ENCODE measurements at regions not wholly inside any gene's neighbourhood (a gene's known extent, or its start where the extent isn't known, plus 50 kb on each side); places are given as distances from the start of the nearest gene placed in this dataset.

GRCh38 chr5:97489010-97489840, 306.2 kb upstream of the RIOK2 start:
- POLR2A ChIA-PET, result no interaction called here

GRCh38 chr5:97494465-97494864, 311.4 kb upstream of the RIOK2 start:
- intact Hi-C loops (cut with micrococcal nuclease), result no loop called here
- TF ChIP-seq CTCF (IDR thresholded peaks at IDR 0.05; ENCODE audit: unreplicated experiment), result no peak
- H3K4me1 Mint-ChIP-seq (ENCODE audit: insufficient read depth, unreplicated experiment), result peaks cover 7% of the 10 kb centered on the region
- DNase-seq (ENCODE audit: unreplicated experiment), result no peak
- ChIA-PET CTCF (no interaction called here), POLR2A (no interaction called here)
- no TSS peak for BruUV-seq (replicated peaks)
- no peaks in the 10 kb centered on the region for H3K9me3 Mint-ChIP-seq (ENCODE audit: unreplicated experiment)
- H3K27ac Mint-ChIP-seq (ENCODE audit: low read depth, unreplicated experiment), result no peak overlapping the region
- no peaks in the 10 kb centered on the region for H3K27me3 Mint-ChIP-seq (ENCODE audit: insufficient read depth, unreplicated experiment)
- H3K36me3 Mint-ChIP-seq (ENCODE audit: insufficient read depth, unreplicated experiment), result no peaks in the 10 kb centered on the region
- H3K4me3 Mint-ChIP-seq (ENCODE audit: unreplicated experiment), result no peak overlapping the region

More at GRCh38 chr5:97489010-97489840, 306.2 kb upstream of the RIOK2 start:
- Mint-ChIP-seq H3K4me1 (ENCODE audit: insufficient read depth, unreplicated experiment) (no peaks in the 10 kb centered on the region), H3K9me3 (ENCODE audit: unreplicated experiment) (no peaks in the 10 kb centered on the region), H3K27ac (ENCODE audit: low read depth, unreplicated experiment) (no peak overlapping the region), H3K4me3 (ENCODE audit: unreplicated experiment) (no peak overlapping the region), H3K36me3 (ENCODE audit: insufficient read depth, unreplicated experiment) (no peaks in the 10 kb centered on the region), H3K27me3 (ENCODE audit: insufficient read depth, unreplicated experiment) (no peaks in the 10 kb centered on the region)
- no peak for DNase-seq (ENCODE audit: unreplicated experiment)
- CTCF ChIA-PET, result no interaction called here
- BruUV-seq (replicated peaks), result no TSS peak
- intact Hi-C loops (cut with micrococcal nuclease), result no loop called here
- no peak for TF ChIP-seq CTCF (IDR thresholded peaks at IDR 0.05; ENCODE audit: unreplicated experiment)

DNA sequence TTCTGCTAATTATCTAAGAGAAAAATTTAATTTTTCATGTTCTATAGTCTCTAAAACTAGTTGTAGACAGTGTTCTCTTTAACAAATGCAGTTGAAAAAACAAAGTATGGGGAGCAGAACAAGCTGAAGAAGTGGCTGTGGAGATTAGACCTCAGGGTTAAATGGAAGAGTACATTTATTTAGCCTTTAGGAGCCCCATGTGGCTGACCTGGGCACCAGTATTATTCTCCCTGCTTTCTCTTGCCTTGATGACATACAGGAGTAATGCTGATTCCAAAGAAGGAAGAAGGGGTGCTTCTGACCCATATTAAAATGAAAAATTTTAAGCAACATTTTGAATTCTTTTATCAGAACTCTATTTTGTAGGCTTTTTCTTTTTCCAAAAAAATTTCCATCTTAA, 312.3 kb upstream of the RIOK2 start:
- no peak for TF ChIP-seq CTCF (IDR thresholded peaks at IDR 0.05; ENCODE audit: unreplicated experiment)
- Mint-ChIP-seq H3K36me3 (ENCODE audit: insufficient read depth, unreplicated experiment) (no peaks in the 10 kb centered on the region), H3K27ac (ENCODE audit: low read depth, unreplicated experiment) (no peak overlapping the region), H3K4me1 (ENCODE audit: insufficient read depth, unreplicated experiment) (peaks cover 11% of the 10 kb centered on the region), H3K4me3 (ENCODE audit: unreplicated experiment) (no peak overlapping the region), H3K9me3 (ENCODE audit: unreplicated experiment) (no peaks in the 10 kb centered on the region), H3K27me3 (ENCODE audit: insufficient read depth, unreplicated experiment) (no peaks in the 10 kb centered on the region)
- POLR2A ChIA-PET, result no interaction called here
- no TSS peak for BruUV-seq (replicated peaks)
- intact Hi-C loops (cut with micrococcal nuclease), result no loop called here
- CTCF ChIA-PET, result interaction anchor here (0.7 kb wide), 1 partner anchor 25 kb away, joined by 3 read pairs; no protein-coding TSS in a partner anchor
- no peak for DNase-seq (ENCODE audit: unreplicated experiment)

- H3K27ac Mint-ChIP-seq (ENCODE audit: low read depth, unreplicated experiment), result no peak overlapping the region
- no peaks in the 10 kb centered on the region for H3K36me3 Mint-ChIP-seq (ENCODE audit: insufficient read depth, unreplicated experiment)
- DNase-seq (ENCODE audit: unreplicated experiment), result no peak
- no peak overlapping the region for H3K4me3 Mint-ChIP-seq (ENCODE audit: unreplicated experiment)
- no peaks in the 10 kb centered on the region for H3K27me3 Mint-ChIP-seq (ENCODE audit: insufficient read depth, unreplicated experiment)
- H3K4me1 Mint-ChIP-seq (ENCODE audit: insufficient read depth, unreplicated experiment), result peaks cover 11% of the 10 kb centered on the region
- no peak for TF ChIP-seq CTCF (IDR thresholded peaks at IDR 0.05; ENCODE audit: unreplicated experiment)
- BruUV-seq (replicated peaks), result no TSS peak
- ChIA-PET POLR2A (no interaction called here), CTCF (interaction anchor here (0.7 kb wide), 1 partner anchor 26 kb away, joined by 3 read pairs; no protein-coding TSS in a partner anchor)
- peaks cover 7% of the 10 kb centered on the region for H3K9me3 Mint-ChIP-seq (ENCODE audit: unreplicated experiment)
- intact Hi-C loops (cut with micrococcal nuclease), result no loop called here
Observed at GRCh38 chr5:97496037-97496436, 313.0 kb upstream of the RIOK2 start.
